Activated CD8-positive, alpha-beta T cell treated with anti-CD3 and anti-CD28 coated beads for 36 hours (primary cell): ENCODE measurements at regions not wholly inside any gene's neighbourhood (a gene's known extent, or its start where the extent isn't known, plus 50 kb on each side); places are given as distances from the start of the nearest gene placed in this dataset.

ENCODE experiments used
- ATAC-seq: fragments of 200-7000 bp; cut with Tn5 transposase; one replicate; pipeline ENCODE4 v1.10.0; 2021; ENCODE audit warnings: mild to moderate bottlenecking, moderate library complexity
- CTCF ChIA-PET: fragments of 350-600 bp; sonication (Branson Sonifier 250); formaldehyde crosslinking; loops from one replicate; lab custom pipeline; 2021; ENCODE audit warnings: antibody characterized with exemption; lab: Charles Lee
- POLR2A ChIA-PET: fragments of 350-600 bp; sonication (Branson Sonifier 250); formaldehyde crosslinking; loops from one replicate; lab custom pipeline; 2021; ENCODE audit warnings: antibody characterized with exemption; lab: Charles Lee
- DNase-seq: peaks from one replicate; pipeline ENCODE4 v3.0.0-alpha.2; 2020
- H3K27ac Mint-ChIP-seq: one replicate; pipeline ENCODE4 v1.8.0; 2021; ENCODE audit warnings: mild to moderate bottlenecking, mixed read lengths
- H3K27me3 Mint-ChIP-seq: one replicate; pipeline ENCODE4 v1.8.0; 2021; ENCODE audit warnings: mixed read lengths
- H3K36me3 Mint-ChIP-seq: one replicate; pipeline ENCODE4 v1.8.0; 2021; ENCODE audit warnings: low read depth, mixed read lengths
- H3K4me1 Mint-ChIP-seq: one replicate; pipeline ENCODE4 v1.8.0; 2021; ENCODE audit warnings: low read depth, mixed read lengths
- H3K4me3 Mint-ChIP-seq: one replicate; pipeline ENCODE4 v1.8.0; 2021; ENCODE audit warnings: mild to moderate bottlenecking, moderate library complexity, mixed read lengths
- H3K9me3 Mint-ChIP-seq: one replicate; pipeline ENCODE4 v1.8.0; 2021; ENCODE audit warnings: mixed read lengths
- intact Hi-C: fragments of 100-400 bp; cut with micrococcal nuclease; formaldehyde crosslinking; loops from one replicate; pipeline ENCODE4 v1.10.0; 2022
- TF ChIP-seq, protein P1 (sequence below): fragments of 200-600 bp; IDR thresholded peaks from one replicate; pipeline ENCODE4 v1.8.0; 2022; ENCODE audit warnings: antibody characterized with exemption, mild to moderate bottlenecking

DNA sequence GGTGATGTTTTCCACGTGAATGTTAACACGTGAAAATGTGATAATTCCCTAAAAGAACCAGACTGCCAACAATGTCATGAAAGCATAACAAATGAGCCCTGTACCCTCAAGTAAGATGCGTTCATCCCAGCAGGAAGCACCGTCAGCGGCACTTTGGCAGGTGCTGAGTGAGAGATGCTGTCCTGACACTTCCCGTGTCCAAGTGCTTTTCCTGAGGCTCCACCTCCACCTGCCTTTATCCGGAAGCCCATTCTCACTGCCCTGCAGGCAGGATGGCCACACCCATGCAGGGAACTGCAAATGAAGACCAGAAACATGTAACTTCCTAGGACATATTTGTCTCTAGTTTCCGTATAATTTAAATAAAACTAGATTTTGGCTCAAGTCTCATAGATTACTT is 238.0 kb upstream of the IRX2 start:
- Mint-ChIP-seq H3K27me3 (no peaks in the 10 kb centered on the region), H3K27ac (no peak overlapping the region), H3K4me1 (no peaks in the 10 kb centered on the region), H3K9me3 (no peaks in the 10 kb centered on the region), H3K36me3 (no peaks in the 10 kb centered on the region), H3K4me3 (no peak overlapping the region)
- TF ChIP-seq, protein P1, sequence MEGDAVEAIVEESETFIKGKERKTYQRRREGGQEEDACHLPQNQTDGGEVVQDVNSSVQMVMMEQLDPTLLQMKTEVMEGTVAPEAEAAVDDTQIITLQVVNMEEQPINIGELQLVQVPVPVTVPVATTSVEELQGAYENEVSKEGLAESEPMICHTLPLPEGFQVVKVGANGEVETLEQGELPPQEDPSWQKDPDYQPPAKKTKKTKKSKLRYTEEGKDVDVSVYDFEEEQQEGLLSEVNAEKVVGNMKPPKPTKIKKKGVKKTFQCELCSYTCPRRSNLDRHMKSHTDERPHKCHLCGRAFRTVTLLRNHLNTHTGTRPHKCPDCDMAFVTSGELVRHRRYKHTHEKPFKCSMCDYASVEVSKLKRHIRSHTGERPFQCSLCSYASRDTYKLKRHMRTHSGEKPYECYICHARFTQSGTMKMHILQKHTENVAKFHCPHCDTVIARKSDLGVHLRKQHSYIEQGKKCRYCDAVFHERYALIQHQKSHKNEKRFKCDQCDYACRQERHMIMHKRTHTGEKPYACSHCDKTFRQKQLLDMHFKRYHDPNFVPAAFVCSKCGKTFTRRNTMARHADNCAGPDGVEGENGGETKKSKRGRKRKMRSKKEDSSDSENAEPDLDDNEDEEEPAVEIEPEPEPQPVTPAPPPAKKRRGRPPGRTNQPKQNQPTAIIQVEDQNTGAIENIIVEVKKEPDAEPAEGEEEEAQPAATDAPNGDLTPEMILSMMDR, result no peak
- ATAC-seq (no peak), DNase-seq (no peak)
- POLR2A ChIA-PET, result no interaction called here
- CTCF ChIA-PET, result no interaction called here
- intact Hi-C loops, result no loop called here

DNA sequence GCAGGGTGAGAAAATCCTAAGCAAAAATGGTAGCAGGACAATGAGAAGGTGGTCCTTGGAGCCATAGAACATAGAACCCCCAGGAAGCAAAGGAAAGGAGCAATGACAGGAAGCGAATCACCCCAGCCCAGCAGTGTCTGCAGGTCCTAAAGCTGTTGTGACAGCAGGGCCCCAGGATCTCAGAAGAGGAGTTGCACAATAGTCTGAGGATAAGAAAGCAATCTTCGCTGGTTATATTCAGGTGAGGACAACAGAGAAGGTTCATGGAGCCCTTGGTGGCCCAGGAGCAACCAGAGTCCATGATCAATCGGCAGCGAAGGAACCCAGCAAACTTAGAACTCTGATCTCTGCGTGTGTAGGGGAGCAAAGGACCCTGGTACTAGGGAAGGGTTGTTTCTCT is 234.8 kb upstream of the IRX2 start:
- ATAC-seq, result no peak
- no peak overlapping the region for H3K27ac Mint-ChIP-seq
- CTCF ChIA-PET, result no interaction called here
- peaks cover 3% of the 10 kb centered on the region for H3K9me3 Mint-ChIP-seq
- H3K36me3 Mint-ChIP-seq, result no peaks in the 10 kb centered on the region
- POLR2A ChIA-PET, result no interaction called here
- DNase-seq, result no peak
- TF ChIP-seq, protein P1, result no peak
- intact Hi-C loops, result no loop called here
- H3K27me3 Mint-ChIP-seq, result no peaks in the 10 kb centered on the region
- no peak overlapping the region for H3K4me3 Mint-ChIP-seq
- H3K4me1 Mint-ChIP-seq, result no peaks in the 10 kb centered on the region

DNA sequence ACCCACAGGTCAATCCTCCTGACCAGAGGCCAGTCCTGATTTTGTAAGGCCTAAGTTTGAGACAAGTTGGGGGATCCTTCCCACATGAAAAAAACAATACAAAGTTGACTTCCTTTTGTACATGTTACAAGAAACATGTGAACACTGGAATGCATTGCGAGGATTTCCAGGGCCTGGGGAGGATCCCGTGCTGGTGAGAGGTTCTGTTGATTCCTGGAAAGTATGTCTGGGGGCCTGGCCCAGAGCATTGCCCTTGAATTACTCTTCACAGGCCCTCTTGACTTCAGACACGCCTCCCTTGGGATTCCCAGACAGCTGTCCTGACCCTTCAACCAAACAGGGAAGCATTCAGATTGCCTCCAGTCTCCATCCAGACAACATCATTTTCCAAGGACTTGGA is 234.2 kb upstream of the IRX2 start:
- ATAC-seq, result no peak
- peaks cover 3% of the 10 kb centered on the region for H3K9me3 Mint-ChIP-seq

DNA sequence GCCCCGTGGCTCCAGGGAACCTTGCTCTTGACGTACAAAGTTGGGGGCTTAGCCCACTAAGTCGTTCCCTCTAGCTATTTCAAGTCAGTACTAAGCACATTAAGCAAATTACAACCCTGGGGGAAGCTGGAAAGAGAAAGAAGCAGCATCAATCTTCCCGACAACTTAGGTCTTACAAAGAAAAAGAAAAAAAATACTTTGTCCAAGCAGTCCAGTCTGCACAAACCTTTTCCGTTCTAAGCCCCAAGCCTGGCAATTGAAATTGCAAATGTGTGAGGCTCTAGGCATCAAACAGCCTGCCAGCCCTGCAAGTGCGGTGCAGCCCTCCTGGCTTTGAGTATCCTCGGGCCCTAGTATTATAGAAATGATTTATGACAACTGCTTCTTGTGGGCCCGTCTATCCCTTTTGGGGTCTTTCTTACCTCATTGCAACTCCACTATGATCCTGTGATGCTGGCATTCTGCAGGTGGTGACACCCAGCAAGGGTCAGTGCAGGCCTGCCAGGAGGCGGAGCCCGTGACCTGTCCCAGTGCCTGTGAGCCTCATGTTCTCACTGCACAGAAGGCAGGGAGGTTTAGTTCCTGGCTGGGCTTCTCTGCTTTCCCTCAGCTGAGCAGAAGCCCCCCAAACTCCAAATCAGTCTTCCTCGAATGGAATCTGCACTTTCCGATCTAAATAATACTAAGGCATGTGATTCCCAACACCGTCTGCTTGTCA is 232.3 kb upstream of the IRX2 start:
- Mint-ChIP-seq H3K4me3 (no peak overlapping the region), H3K4me1 (no peaks in the 10 kb centered on the region), H3K9me3 (peaks cover 3% of the 10 kb centered on the region), H3K27ac (no peak overlapping the region), H3K36me3 (no peaks in the 10 kb centered on the region), H3K27me3 (no peaks in the 10 kb centered on the region)
- POLR2A ChIA-PET, result no interaction called here
- CTCF ChIA-PET, result no interaction called here
- no peak for DNase-seq
- no peak for ATAC-seq
- TF ChIP-seq, protein P1, result no peak
- intact Hi-C loops, result no loop called here

More for the DNA sequence above, 234.2 kb upstream of the IRX2 start:
- intact Hi-C loops, result no loop called here
- H3K36me3 Mint-ChIP-seq, result no peaks in the 10 kb centered on the region
- no peaks in the 10 kb centered on the region for H3K4me1 Mint-ChIP-seq
- H3K27ac Mint-ChIP-seq, result no peak overlapping the region
- H3K4me3 Mint-ChIP-seq, result no peak overlapping the region
- POLR2A ChIA-PET, result no interaction called here
- CTCF ChIA-PET, result no interaction called here
- no peak for DNase-seq
- H3K27me3 Mint-ChIP-seq, result no peaks in the 10 kb centered on the region
- TF ChIP-seq, protein P1, result no peak

DNA sequence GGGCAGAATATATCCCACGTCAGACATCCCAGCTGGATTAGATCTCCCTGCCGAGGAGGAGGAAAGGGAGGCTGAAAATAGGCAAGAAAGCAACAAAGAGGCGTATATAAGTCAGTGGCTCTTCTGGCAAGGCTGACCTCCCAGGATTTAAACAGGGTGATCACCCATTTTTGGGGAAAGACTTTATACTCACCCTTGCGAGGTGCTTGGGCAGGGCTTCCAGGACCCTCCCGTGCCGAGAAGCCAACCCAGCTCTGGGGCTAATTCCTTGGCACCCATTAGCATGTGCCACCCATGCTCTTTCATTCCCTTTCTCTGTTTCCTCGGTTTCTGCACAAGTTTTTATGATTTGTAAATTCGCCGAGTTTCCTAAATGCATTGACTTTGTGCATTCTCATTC is 230.2 kb upstream of the IRX2 start:
- no peak for ATAC-seq
- intact Hi-C loops, result no loop called here
- TF ChIP-seq, protein P1, result no peak
- no peak overlapping the region for H3K4me3 Mint-ChIP-seq
- peaks cover 4% of the 10 kb centered on the region for H3K9me3 Mint-ChIP-seq
- CTCF ChIA-PET, result no interaction called here
- no peaks in the 10 kb centered on the region for H3K36me3 Mint-ChIP-seq
- POLR2A ChIA-PET, result no interaction called here
- no peak for DNase-seq
- no peaks in the 10 kb centered on the region for H3K4me1 Mint-ChIP-seq
- H3K27me3 Mint-ChIP-seq, result no peaks in the 10 kb centered on the region
- H3K27ac Mint-ChIP-seq, result no peak overlapping the region
